Activated CD4-positive, CD25-positive, alpha-beta regulatory T cell treated with anti-CD3 and anti-CD28 coated beads, Interleukin-2, amount 50 U/mL, for 16 hours (primary cell): ENCODE measurements at regions not wholly inside any gene's neighbourhood (a gene's known extent, or its start where the extent isn't known, plus 50 kb on each side); places are given as distances from the start of the nearest gene placed in this dataset.

Experiments used
- DNase-seq: peaks from one replicate; pipeline ENCODE4 v3.0.0-alpha.2; 2020; ENCODE audit warnings: low read depth, low spot score

GRCh38 chr20:61115364-61116065, 136.5 kb upstream of the CDH4 start:
- DNase-seq = no peak

- DNase-seq = no peak
Measured at GRCh38 chr20:61117725-61118124, 134.3 kb upstream of the CDH4 start.

- no peak for DNase-seq
Measured at GRCh38 chr20:61118429-61119224, 133.4 kb upstream of the CDH4 start.

- no peak for DNase-seq
Measured at GRCh38 chr20:61119273-61119672, 132.8 kb upstream of the CDH4 start.

GRCh38 chr20:61119794-61120410, 132.2 kb upstream of the CDH4 start:
- DNase-seq = no peak

GRCh38 chr20:61120595-61121515, 131.2 kb upstream of the CDH4 start:
- DNase-seq = no peak

GRCh38 chr20:61121661-61122060, 130.4 kb upstream of the CDH4 start:
- DNase-seq = no peak

- DNase-seq = no peak
Measured at GRCh38 chr20:61123286-61123685, 128.8 kb upstream of the CDH4 start.

GRCh38 chr20:61123751-61124368, 128.2 kb upstream of the CDH4 start:
- no peak for DNase-seq

GRCh38 chr20:61125076-61125475, 127.0 kb upstream of the CDH4 start:
- no peak for DNase-seq

- DNase-seq = no peak
Measured at GRCh38 chr20:61125546-61126180, 126.4 kb upstream of the CDH4 start.

- DNase-seq = no peak
Measured at GRCh38 chr20:61126369-61127195, 125.5 kb upstream of the CDH4 start.

- DNase-seq = no peak
Measured at GRCh38 chr20:61127311-61128039, 124.6 kb upstream of the CDH4 start.

- no peak for DNase-seq
Measured at GRCh38 chr20:61128701-61129269, 123.3 kb upstream of the CDH4 start.

GRCh38 chr20:61129311-61129710, 122.8 kb upstream of the CDH4 start:
- no peak for DNase-seq

- DNase-seq = no peak
Measured at GRCh38 chr20:61130156-61130555, 121.9 kb upstream of the CDH4 start.

- no peak for DNase-seq
Measured at GRCh38 chr20:61131944-61132343, 120.1 kb upstream of the CDH4 start.

- no peak for DNase-seq
Measured at GRCh38 chr20:61133611-61134010, 118.5 kb upstream of the CDH4 start.
